ENCODE measurements at regions not wholly inside any gene's neighbourhood (a gene's known extent, or its start where the extent isn't known, plus 50 kb on each side); places are given as distances from the start of the nearest gene placed in this dataset.

DNA sequence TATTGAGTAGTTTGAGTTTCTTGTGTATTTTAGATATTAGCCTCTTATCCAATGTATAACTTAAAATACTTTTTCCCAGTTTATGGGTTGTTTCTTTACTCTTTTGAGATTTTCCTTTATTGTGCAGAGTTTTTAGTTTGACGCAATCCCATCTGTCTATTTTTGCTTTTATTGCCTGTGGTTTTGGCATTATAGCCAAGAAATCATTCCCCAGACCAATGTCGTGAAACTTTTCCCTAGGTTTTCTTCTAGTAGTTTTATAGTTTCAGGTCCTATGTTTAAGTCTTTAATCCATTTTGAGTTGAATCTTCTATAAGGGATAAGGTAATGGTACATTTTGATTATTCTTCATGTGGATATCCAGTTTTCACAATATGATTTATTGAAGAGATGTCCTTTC lies 87.6 kb downstream of the LEPR start:
- TF ChIP-seq, protein P1, sequence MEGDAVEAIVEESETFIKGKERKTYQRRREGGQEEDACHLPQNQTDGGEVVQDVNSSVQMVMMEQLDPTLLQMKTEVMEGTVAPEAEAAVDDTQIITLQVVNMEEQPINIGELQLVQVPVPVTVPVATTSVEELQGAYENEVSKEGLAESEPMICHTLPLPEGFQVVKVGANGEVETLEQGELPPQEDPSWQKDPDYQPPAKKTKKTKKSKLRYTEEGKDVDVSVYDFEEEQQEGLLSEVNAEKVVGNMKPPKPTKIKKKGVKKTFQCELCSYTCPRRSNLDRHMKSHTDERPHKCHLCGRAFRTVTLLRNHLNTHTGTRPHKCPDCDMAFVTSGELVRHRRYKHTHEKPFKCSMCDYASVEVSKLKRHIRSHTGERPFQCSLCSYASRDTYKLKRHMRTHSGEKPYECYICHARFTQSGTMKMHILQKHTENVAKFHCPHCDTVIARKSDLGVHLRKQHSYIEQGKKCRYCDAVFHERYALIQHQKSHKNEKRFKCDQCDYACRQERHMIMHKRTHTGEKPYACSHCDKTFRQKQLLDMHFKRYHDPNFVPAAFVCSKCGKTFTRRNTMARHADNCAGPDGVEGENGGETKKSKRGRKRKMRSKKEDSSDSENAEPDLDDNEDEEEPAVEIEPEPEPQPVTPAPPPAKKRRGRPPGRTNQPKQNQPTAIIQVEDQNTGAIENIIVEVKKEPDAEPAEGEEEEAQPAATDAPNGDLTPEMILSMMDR (IDR thresholded peaks at IDR 0.05), result no peak
- no peak for TF ChIP-seq POLR2A (IDR thresholded peaks at IDR 0.05)

Measured in lower leg skin (tissue), 3 donors.